Hippocampal formation (tissue), 2 donors: ENCODE measurements at regions not wholly inside any gene's neighbourhood (a gene's known extent, or its start where the extent isn't known, plus 50 kb on each side); places are given as distances from the start of the nearest gene placed in this dataset.

Experiments used
- DNase-seq, 2 donors: peaks; one replicate each; lab custom pipeline; 2025; lab: John Stamatoyannopoulos, UW

DNA sequence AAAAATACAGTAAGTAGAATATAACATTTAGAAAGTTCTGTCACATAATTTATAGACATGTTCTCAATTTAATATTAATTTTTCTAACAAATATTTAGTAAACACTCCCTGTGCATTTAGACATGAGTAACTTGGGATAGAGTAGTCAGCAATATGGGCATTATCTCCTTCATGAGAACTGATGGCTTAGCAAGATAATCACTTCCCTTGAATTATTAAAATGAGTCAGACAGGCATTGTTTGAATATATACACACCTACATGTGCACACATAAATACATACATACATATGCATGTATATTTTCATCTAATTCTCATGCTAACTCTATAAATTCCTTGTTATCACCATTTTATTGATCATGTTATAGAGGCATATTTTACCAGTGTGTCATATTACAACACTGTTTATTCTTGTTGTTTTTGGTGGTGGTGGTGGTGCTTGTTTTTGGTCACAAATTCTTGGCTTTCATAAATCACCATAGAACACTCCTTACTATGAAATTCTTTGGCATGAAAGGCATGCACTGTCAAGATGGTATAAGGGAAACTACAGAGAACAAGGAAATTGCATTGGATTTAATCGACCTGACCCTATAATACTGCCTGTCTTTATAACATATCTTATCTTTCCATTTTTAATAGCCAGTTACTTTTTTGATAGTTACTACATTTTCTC is 434.5 kb upstream of the MANEA start:
- no peak for DNase-seq

DNA sequence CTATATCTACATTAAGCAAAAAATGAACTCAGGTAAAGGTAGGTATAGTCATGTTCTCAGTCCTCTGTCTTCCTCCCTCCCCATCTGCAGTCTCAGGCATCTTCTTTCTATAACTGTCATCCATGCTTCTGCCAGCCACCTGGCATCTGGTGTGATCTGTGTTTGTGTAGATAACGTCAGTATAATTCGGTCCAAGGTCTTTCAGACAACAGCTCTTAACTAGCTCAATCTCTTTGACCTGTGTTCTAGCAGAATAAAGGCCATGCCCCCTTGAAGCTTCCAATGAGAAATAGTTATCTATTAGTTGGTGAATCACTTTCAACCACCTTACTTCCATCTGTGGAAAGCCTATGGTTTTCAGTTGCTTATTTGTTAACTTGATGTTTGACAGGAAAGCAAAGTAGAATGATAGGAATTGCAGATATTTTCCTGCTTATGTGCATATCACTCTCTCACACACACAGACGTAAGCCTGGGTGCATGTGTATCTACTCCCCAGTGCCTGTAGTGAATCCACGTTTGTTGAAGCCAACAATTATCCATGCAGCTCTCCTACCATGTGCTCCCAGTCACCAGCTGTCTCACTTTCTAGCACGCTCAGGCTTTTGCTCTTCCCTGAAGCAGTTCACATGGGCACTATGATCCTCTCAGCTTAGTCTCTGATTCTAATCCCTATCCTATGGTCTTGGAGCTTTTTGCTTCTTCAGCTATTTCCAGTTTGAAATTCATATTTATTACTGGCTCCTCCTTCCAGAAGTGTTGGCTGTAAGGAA is 433.7 kb upstream of the MANEA start:
- no peak for DNase-seq

DNA sequence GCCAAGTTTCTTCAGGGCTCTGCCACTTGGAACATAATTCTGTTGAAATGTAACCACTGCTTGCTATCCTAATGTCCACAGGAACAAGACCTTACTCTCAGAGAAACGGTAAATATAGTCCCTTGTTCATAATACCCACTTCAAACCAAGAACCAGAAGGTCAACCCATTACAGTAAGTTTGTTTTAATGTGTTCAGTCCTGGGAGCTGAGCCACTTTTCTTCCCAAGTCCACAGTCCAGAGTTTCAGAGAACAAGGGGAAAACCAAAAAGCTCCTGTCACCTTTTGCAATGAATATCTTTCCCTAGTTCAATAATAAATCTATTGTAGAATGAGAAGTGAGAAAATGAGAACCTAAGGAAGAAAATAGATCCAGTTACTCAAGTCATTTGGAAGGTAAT is 431.9 kb upstream of the MANEA start:
- no peak for DNase-seq

DNA sequence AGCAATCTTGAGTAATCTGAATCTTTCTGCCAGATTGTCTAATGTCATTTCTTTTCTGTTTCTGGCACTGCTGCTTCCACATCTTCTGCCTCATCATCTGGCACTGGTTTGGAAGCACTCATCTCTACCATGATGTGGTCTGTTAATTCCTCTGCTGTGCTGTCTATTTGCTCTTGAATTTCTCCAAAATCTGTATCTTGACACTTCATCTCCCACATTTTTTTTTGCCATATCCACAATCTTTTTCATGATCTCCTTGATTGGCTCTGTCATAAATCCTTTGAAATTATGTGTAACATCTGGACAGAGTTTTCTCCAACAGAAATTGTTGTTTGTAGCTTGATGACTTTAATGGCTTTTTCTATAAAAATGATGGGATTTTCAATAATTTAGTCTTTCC is 417.8 kb upstream of the MANEA start:
- DNase-seq = no peak

DNA sequence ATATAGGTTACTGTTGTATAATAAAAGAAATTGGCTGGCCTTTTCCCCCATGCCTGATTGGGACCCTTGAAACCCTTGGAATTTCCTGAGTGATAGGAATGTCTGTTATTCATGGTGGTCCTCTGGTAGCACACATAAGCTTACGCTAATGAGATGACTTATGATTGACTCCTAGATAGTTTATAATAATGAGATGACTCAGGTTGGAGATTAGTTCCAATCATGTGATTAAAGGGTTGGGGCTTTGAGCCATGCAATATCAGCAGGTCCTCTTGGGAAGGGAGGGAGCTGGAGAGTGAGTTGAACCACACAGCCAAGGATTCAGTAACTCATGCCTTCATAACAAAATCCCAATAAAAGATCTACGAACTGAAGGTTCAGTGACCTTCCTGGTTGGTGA is 407.6 kb upstream of the MANEA start:
- no peak for DNase-seq

DNA sequence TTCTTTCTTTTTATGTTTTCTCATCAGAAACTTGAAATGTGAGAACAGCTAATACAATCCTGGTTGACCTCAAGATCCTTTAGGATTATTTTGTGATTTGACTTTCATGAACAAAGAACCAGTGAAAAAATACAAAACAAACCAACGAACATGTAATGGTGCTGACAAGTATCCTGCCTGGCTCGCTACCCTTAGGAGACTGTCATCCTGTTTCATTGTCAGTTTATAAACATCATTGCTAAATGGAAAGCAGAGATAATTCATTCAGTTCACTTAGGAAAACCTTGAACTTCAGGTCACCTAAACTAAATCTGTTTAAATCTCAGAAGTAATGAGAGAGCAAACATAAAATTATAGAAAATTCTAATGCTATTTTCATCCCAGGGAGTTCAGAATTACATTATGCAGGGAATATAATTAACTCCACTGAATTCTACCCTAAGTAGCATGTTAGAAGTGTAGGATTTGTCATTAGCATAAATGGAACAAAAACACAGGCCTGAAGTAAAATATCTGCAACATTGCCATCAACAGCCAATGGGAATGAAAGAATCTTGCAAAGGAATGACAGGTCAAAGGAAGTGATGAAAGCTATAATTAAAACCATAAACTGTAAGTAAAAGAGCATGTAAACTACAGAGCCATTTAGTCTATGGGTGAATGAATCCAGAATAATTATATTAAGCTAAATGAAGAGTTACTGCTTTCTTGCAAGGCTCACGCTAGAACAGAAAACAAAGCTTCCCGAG is 401.2 kb upstream of the MANEA start:
- DNase-seq = no peak

DNA sequence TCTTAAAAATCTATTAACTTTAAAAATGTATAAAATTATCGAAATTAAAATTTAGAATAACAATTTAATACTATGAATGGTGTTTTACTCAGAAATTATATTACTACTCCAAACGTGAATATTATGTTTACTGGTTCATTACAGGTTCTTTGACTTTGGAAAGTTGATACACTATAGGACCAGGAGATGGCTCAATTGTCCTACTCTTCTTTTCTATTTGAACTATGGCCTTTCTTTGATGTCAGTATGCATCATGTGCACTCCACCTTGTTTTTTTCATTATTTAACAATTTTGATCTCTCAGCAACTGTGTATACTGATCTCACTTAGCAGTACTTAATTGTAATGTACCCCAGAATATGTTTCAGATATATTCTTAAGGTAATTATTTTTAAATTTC is 391.5 kb upstream of the MANEA start:
- no peak for DNase-seq

DNA sequence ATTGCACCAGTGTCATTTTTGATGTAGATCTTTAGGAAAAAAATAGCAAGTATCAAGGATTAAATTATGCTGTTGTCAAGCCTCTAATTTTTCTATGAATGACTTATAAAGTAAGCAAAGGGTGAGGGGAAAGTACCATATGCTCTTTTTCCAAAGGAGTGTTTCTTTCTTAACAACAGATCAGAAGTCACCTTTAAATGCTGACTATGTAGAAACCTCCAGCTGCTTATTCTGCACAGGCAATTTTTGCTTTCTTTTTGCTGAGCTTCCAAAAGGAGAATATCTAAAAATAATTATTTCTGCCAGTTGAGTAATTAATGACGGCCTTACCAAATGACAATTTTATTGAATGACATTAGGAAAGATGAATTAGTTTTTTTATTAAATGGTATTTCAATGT is 390.6 kb upstream of the MANEA start:
- DNase-seq = no peak

DNA sequence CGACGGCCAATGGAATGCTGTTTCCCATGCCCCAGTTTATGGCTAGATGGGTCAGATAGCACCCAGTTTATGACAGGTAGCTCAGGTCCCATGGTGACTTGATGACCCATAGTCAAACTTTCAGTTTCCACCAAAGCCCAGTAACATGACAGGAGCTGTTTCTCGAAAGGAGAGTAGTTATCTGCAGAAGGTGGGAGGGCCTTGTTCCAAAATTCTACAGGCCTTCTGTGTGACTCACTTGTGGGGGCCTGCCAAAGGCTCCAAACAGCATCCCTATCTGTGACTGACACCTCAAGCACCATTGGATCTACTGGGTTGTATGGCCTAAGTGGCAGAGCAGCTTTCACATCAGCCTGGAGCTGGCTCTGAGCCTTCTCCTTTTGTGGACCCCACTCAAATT is 379.7 kb upstream of the MANEA start:
- DNase-seq = no peak

DNA sequence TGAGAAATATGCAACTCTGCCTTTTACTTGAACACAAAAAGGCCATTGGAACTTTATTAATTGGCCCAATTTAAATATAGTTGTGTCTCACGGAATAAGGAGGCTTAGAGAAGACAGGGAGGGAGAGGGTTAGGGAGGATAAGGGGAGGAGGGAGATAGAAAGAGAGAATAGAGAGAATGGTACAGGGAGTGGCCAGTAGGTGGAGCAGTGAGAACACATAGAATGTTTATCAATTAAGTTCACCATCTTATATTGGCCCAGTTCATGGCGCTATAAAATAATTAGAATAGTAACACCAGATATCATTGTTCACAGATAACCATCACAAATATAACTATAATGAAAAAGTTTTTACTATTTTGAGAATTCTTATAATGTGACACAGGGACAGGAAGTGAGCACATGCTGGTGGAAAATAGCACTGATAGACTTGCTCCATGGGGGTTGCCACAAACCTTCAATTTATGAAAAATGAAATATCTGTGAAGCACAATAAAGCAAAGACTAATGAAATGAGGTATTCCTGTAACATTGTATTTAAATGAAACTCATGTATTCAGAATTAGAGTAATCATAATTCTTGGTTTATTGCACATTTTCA is 374.1 kb upstream of the MANEA start:
- peak in 1 of 2 donors; percentile 8 for DNase-seq

DNA sequence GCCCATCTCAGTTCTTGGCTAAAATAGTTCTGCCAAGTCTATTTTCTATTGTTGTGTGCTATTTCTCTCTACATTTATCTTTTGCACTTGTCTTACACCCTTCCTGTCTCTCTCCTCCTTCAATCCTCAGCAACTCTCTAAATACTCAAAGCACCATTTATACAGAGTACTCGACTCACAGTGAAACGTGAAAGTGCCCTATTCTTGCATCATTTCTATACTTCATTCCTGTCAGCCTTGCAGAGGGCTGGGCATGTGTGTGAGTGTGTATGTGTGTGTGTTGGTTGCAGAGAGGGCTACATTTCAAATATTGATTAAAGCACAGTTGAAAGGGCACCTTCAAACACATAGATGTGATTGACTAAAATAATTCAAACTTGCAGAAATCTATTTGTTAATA is 373.2 kb upstream of the MANEA start:
- DNase-seq = no peak

DNA sequence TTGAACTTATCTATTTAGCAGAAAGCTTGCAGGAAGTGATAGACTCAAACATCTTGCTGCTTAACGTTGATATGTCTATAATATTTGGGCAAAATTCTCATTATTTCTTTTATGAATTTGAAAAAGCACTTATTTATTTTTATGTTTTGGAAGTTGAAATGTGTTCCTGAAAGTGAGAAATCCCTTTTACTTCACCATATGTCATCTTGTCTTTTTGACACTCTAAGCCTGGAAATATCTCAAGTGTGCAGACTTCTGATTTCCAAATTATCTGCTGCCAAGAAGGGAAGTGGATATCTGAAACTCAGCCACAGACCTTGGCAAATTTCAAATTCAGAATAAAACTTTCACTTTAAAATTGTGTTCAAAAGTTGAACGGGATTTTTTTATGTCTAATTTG is 368.7 kb upstream of the MANEA start:
- no peak for DNase-seq

DNA sequence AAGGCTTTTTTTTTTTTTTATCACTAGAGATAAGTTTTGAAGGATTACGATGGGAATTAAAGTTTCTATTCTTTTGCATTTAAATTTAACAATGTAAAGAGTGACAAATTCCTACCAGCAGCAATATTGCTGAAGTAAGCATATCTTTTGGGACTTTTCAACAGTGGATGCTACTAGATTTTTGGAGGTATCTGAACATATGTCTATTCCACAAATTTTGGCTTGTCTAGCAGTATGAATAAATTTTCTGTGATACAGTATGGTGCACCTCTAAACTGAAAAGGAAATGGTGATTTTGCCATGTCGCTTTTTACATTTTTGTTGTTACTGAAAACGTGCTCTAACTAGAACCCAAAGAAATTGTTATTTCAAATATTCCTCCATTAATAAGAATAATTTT is 368.3 kb upstream of the MANEA start:
- DNase-seq = no peak

DNA sequence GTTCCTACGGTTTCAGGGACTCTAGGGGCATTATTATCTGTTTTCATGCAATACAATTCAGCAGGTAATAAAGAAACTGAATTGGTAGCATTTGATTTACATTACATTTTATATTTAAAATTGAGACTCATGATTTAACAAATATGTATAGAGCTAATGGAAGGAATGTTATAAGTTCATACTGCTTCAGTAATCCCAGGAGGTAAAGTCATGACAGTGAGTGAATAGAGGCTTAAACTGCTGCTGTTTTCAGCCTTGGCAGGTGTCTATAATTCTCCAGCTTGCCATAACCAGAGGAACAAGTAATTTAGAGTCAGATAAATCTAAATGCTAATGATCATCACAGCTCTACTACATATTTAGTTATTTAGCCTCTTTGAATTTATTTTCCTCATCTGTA is 360.8 kb upstream of the MANEA start:
- no peak for DNase-seq

DNA sequence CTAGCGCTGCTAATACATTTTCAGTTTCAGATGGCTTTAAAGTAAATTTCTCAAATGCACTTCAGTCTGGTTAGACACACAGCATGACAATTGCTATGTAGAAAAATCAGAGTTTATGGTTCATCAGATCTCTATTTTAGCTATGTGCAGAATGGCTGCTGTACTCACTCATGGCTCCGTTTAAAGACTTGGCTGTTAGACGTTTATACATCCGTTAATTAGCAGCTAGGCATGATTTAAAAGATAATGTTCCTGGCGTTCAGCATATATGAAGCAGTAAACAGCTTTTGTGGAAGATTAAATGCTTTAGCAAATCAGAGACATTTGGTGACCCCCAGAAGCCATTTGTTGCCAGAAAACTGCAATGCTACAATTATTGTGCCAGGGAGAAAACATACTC is 350.0 kb upstream of the MANEA start:
- DNase-seq = no peak

DNA sequence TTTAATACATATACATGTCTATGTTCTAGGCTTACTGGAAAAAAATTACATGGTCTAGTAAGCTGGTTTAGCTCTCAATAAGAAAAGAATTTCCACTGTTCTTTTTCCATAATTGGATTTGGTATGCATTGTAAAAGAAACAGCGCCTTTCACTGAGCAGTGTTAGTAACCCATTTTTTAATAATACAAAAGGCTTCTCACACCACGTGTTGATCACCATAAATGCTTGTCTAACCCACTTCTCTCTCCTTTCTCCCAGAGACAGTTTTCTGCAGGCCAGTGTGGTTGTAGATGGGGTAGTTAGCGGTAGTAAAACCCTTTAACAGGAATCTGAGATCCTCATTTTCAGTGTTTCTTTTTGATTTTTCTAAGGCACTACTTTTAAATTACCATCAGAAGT is 348.7 kb upstream of the MANEA start:
- no peak for DNase-seq

DNA sequence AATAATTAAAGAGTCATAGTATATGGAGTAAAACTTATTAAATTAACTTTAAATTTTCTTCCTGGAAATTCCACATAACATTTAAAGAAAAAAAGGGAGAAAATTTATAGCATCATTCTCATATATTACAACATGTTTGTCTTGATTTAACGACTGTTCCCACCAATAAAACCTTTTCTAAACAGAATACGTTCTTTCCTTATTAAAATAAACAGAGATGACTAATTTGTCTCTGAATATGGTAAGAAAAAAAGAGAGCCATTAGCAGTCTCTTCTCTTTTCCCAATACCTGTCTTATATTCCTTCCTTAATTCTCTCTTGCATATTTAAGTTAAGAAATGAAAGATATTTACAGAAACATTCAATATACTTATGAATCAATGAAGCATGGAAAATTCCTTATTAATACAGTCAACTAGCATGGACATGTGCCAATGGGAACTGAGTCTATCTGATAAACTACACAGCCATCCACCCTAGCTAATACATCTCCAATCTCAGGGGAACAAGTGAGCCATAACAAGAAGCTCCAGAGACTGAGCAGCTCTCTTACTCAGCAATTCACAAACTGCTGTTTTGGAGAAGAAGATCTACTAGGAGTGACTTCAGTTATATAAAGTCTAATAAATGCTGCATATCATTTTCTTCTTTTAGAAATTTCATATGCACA is 347.1 kb upstream of the MANEA start:
- no peak for DNase-seq

DNA sequence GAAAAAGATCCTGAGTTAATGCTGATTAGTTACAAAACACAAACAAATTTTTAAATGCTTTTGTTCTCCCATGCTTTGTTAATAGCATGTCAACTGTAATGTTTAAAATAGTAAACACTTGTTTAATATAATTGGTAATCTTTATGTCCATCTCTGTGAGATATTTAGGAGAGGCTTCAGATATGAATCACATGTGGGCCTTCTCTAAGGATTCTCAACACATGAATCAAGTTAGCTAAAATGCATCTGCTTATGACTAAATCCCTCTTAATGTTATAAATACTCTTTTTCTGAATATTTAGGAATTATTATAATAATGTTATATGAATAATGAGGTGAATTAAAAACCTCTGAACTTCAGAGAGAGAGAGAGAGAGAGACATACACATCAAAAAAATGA is 345.9 kb upstream of the MANEA start:
- no peak for DNase-seq

DNA sequence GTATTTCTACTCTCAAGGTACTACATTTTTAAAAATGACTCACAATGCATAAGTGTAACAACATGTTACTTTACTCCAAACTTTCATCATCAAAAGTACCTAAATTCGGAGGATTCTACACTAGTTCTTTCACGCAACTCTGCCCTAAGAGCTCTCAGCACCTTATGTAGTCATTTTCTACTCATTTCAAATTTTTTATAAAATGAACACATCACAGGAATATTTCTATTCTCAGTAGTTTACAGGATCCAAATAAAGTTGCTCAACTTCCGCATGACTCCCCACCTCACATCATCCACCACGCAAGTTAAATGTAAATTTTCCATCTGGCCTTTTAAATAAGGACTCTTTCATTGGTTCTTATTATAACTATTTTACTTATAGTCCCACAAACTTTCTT is 344.9 kb upstream of the MANEA start:
- no peak for DNase-seq

DNA sequence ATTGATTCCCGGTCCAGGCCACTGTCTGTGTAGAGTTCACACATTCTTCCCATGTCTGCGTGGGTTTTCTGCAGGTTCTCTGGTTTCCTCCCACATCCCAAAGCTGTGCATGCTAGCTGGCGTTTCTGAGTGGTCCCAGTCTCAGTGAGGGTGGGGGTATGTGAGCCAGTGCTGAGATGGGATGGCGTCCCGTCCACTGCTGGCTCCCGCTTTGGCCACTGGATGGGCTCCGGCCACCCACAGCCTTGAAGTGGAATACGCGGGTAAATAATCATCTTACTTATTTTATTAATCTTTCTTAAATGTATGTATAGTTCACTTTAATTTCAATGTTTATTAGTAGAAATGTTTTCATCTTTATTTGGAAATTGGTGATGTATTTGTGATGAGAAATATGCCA is 343.5 kb upstream of the MANEA start:
- no peak for DNase-seq

DNA sequence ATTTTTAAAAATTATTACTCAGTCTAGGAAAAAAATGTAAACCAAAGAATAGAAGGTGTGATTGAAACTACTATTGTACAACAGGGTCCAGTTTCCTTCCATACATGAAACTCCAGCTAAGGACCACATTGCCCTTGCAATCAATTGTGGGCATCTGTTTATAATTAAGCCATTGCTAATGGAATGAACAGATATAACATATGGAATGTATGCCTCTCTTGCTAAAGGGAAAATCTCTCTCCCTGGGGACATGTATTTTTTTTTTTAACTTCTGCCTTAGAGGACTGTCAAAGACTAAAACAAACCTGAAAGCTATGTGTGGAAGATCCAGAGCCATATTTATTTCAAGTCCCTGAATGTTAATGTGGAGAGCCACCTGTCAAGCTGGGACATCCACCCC is 336.8 kb upstream of the MANEA start:
- DNase-seq = no peak

DNA sequence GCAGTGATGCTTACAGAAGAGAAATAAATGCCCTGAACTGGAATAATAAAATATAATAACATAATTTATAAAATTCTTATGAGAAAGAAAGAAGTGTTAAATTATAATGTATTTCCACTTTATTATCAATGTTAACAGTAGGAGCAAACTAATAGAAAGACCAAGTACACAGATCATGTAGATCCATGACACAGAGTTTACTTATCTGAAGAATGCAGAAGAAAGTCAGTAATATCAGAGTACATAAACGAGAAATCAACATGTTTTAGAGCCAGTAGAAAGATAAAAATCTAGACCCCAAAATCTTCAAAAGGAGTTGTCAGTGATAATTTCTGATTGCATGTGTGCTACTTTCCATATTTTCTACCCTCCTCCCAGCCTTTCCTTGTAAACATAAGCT is 334.8 kb upstream of the MANEA start:
- DNase-seq = no peak
